ENCODE measurements at regions not wholly inside any gene's neighbourhood (a gene's known extent, or its start where the extent isn't known, plus 50 kb on each side); places are given as distances from the start of the nearest gene placed in this dataset.

- Mint-ChIP-seq H3K36me3 (no peaks in the 10 kb centered on the region), H3K4me3 (no peak overlapping the region), H3K27me3 (no peaks in the 10 kb centered on the region), H3K9me3 (no peaks in the 10 kb centered on the region), H3K4me1 (ENCODE audit: unreplicated experiment) (no peaks in the 10 kb centered on the region), H3K27ac (no peak overlapping the region)
- no peak for TF ChIP-seq CTCF (conservative IDR thresholded peaks at IDR 0.05)
- no peak for DNase-seq (ENCODE audit: extremely low spot score, unreplicated experiment)
Observed at GRCh38 chrX:44032479-44032878, 59.3 kb upstream of the NDP start.

DNA sequence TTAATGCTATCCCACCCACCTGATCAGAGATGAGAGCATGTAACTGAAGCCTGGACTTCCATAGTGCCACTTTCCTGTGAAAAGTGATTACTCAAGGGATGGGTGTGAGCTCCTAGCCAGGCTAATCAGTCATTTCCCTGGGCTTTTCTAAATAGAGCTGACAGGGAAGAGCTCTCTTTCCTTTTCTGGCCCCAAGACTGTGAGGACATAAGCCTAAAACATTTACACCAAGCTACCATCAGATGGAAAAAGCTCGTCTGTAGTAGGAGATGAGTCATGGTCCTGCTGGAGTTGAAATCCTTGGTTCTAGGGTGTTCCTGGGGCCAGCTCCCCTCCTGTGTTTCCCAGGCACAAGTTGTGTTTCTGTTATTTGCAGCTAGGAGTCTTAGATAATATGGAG lies 52.4 kb upstream of the NDP start:
- no peak for TF ChIP-seq CTCF (conservative IDR thresholded peaks at IDR 0.05)
- Mint-ChIP-seq H3K4me3 (no peak overlapping the region), H3K36me3 (no peaks in the 10 kb centered on the region), H3K27me3 (no peaks in the 10 kb centered on the region), H3K9me3 (no peaks in the 10 kb centered on the region), H3K27ac (no peak overlapping the region), H3K4me1 (ENCODE audit: unreplicated experiment) (no peaks in the 10 kb centered on the region)
- no peak for DNase-seq (ENCODE audit: extremely low spot score, unreplicated experiment)

Data from type B pancreatic cell (in vitro differentiated cells).